GM13977 (cell line): ENCODE measurements at regions not wholly inside any gene's neighbourhood (a gene's known extent, or its start where the extent isn't known, plus 50 kb on each side); places are given as distances from the start of the nearest gene placed in this dataset.

Source experiments
- DNase-seq: peaks from one replicate; pipeline ENCODE4 v3.0.0; 2012; ENCODE audit warnings: low spot score
- in situ Hi-C: fragments of 300-500 bp; cut with MboI; formaldehyde crosslinking; loops from one replicate; pipeline ENCODE4 v1.12.0; 2022; ENCODE audit warnings: low sequenced_read_pairs, low pct_unique_long_range_greater_than_20kb, mixed read lengths, inconsistent platforms; ENCODE audit not compliant: unreplicated experiment
- TF ChIP-seq, protein P1 (sequence below): IDR thresholded peaks from 2 replicates; pipeline ENCODE4 v1.5.1; 2012; ENCODE audit warnings: mild to moderate bottlenecking, control low read depth; ENCODE audit not compliant: insufficient read depth; ENCODE audit errors: extremely low read depth, missing control alignments

DNA sequence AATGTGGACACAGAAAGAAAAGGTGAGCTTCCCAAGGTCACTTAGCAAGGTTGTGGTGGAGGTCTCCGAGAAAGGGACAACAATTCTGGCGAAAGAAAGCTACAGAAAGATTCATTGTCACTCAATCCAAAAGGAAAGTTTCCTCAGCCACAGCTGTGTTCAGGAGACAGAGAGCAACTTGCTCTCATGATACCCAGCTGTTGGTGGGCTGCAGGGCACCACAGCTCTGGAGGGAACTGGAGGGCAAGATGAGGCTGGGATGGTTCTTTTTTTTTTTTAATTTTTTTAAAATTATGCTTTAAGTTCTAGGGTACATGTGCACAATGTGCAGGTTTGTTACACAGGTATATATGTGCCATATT is 50.7 kb upstream of the VTCN1 start:
- TF ChIP-seq, protein P1, sequence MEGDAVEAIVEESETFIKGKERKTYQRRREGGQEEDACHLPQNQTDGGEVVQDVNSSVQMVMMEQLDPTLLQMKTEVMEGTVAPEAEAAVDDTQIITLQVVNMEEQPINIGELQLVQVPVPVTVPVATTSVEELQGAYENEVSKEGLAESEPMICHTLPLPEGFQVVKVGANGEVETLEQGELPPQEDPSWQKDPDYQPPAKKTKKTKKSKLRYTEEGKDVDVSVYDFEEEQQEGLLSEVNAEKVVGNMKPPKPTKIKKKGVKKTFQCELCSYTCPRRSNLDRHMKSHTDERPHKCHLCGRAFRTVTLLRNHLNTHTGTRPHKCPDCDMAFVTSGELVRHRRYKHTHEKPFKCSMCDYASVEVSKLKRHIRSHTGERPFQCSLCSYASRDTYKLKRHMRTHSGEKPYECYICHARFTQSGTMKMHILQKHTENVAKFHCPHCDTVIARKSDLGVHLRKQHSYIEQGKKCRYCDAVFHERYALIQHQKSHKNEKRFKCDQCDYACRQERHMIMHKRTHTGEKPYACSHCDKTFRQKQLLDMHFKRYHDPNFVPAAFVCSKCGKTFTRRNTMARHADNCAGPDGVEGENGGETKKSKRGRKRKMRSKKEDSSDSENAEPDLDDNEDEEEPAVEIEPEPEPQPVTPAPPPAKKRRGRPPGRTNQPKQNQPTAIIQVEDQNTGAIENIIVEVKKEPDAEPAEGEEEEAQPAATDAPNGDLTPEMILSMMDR, result no peak
- in situ Hi-C loops, result no loop called here
- no peak for DNase-seq

DNA sequence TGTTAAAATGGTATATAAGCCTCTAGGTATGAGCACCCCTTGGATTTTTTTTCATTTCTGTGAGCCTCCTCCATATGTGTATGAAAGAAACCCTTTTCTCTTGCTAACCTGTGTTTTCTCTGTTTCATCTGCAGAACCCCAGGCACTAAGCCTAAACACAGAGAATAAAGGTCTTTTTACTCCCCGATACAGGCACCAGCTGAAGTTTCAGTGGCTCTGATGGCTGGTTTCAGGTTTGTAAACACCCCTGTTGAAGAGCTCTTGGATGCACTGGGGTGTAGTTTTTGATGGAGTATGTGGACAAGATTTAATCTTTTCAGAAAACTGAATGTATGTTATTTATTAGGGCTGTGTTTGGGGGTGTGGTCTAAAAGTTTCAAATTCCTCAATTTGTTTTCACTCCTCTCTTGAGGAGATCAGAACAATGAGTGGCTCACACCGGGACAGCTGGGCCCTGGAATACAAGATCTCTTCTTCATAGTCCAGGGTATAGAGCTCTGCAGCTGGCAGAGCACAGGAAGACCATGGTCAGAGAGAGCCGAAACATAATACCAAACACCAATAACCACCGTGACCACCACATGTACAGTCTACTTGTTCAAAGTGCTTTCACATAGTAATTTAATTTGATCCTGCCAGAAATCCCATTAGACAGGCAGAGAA is 50.2 kb upstream of the VTCN1 start:
- TF ChIP-seq, protein P1, result no peak
- no peak for DNase-seq
- in situ Hi-C loops, result no loop called here
